IMR-90 (cell line): ENCODE measurements at regions not wholly inside any gene's neighbourhood (a gene's known extent, or its start where the extent isn't known, plus 50 kb on each side); places are given as distances from the start of the nearest gene placed in this dataset.

Experiments
- ATAC-seq: fragments of 200-7000 bp; cut with Tn5 transposase; 2 replicates; pipeline ENCODE4 v1.9.1; 2020; ENCODE audit warnings: low read depth, mild to moderate bottlenecking, moderate library complexity
- BruUV-seq: library from RNA; stranded (reverse); fragments of 400-500 nt; replicated peaks from 2 replicates; lab custom pipeline; 2021; lab: Mats Ljungman, UMichigan
- CTCF ChIA-PET: fragments of 300-600 bp; formaldehyde crosslinking; extraction: SDS; loops from one replicate; lab custom pipeline; 2021; ENCODE audit warnings: antibody characterized with exemption; lab: Yijun Ruan, JAX
- POLR2A ChIA-PET: fragments of 300-600 bp; sonication (Branson Sonifier 250); formaldehyde crosslinking; loops from one replicate; lab custom pipeline; 2022; ENCODE audit warnings: antibody characterized with exemption; ENCODE audit not compliant: unreplicated experiment; lab: Charles Lee
- DNase-seq: peaks from one replicate; pipeline ENCODE4 v3.0.0; 2013
- H2AFZ ChIP-seq: replicated peaks from 2 replicates; pipeline ENCODE3; 2013; ENCODE audit warnings: low read length, mild to moderate bottlenecking; ENCODE audit not compliant: poor library complexity
- H2AK5ac ChIP-seq: 2 replicates; pipeline ENCODE4 v1.6.1; 2013; ENCODE audit warnings: low read depth, low read length, inconsistent platforms
- H2AK9ac ChIP-seq: replicated peaks from 2 replicates; pipeline ENCODE3; 2013; ENCODE audit warnings: mild to moderate bottlenecking, low read depth, low read length, moderate library complexity; ENCODE audit not compliant: poor library complexity
- H2BK120ac ChIP-seq: 2 replicates; pipeline ENCODE4 v1.6.1; 2013; ENCODE audit warnings: low read depth, low read length, inconsistent platforms
- H2BK15ac ChIP-seq: 3 replicates; pipeline ENCODE4 v1.6.1; 2013; ENCODE audit warnings: low read depth, low read length, inconsistent platforms
- H2BK20ac ChIP-seq: 2 replicates; pipeline ENCODE4 v1.6.1; 2013; ENCODE audit warnings: low read depth, mild to moderate bottlenecking, inconsistent platforms, low read length, moderate library complexity
- H2BK5ac ChIP-seq: 2 replicates; pipeline ENCODE4 v1.6.1; 2013; ENCODE audit warnings: mild to moderate bottlenecking, low read depth, low read length, inconsistent platforms; ENCODE audit not compliant: poor library complexity, severe bottlenecking
- H3K14ac ChIP-seq: replicated peaks from 2 replicates; pipeline ENCODE4 v1.6.1; 2013; ENCODE audit warnings: low read depth, low read length, inconsistent platforms
- H3K18ac ChIP-seq: 2 replicates; pipeline ENCODE4 v1.6.1; 2013; ENCODE audit warnings: low read depth, low read length, control low read depth
- H3K23ac ChIP-seq: 2 replicates; pipeline ENCODE4 v1.6.1; 2013; ENCODE audit warnings: low read depth, low read length, inconsistent platforms
- H3K27ac ChIP-seq: 2 replicates; pipeline ENCODE4 v1.5.1; 2013; ENCODE audit warnings: mild to moderate bottlenecking, control low read depth, low read length; ENCODE audit not compliant: insufficient read depth
- H3K27me3 ChIP-seq: 2 replicates; pipeline ENCODE4 v1.6.1; 2013; ENCODE audit warnings: low read length; ENCODE audit not compliant: control insufficient read depth, insufficient read depth
- H3K36me3 ChIP-seq: 2 replicates; pipeline ENCODE4 v1.6.1; 2013; ENCODE audit warnings: low read length, mixed read lengths; ENCODE audit not compliant: control insufficient read depth, insufficient read depth
- H3K4ac ChIP-seq: 2 replicates; pipeline ENCODE4 v1.6.1; 2013; ENCODE audit warnings: low read depth, low read length, inconsistent platforms
- H3K4me1 ChIP-seq: 2 replicates; pipeline ENCODE4 v1.6.1; 2013; ENCODE audit warnings: low read length, mixed read lengths; ENCODE audit not compliant: control insufficient read depth, insufficient read depth
- H3K4me2 ChIP-seq: 2 replicates; pipeline ENCODE4 v1.6.1; 2013; ENCODE audit warnings: low read depth, mild to moderate bottlenecking, control low read depth, low read length, moderate library complexity
- H3K4me3 ChIP-seq: 2 replicates; pipeline ENCODE4 v1.5.1; 2013; ENCODE audit warnings: low read depth, mild to moderate bottlenecking, control low read depth, low read length, moderate library complexity; ENCODE audit not compliant: insufficient read depth
- H3K56ac ChIP-seq: 2 replicates; pipeline ENCODE4 v1.6.1; 2013; ENCODE audit warnings: low read length, inconsistent platforms; ENCODE audit not compliant: insufficient read depth; ENCODE audit errors: extremely low read depth
- H3K79me1 ChIP-seq, 2 experiments: 2 replicates each; pipeline ENCODE4 v1.6.1; 2013; ENCODE audit warnings: low read length in 2 of 2, inconsistent platforms in 1 of 2, low read depth in 1 of 2
- H3K9ac ChIP-seq: 2 replicates; pipeline ENCODE4 v1.6.1; 2013; ENCODE audit warnings: low read depth, low read length, control low read depth
- H3K9me1 ChIP-seq: 2 replicates; pipeline ENCODE4 v1.6.1; 2013; ENCODE audit warnings: low read length, inconsistent platforms; ENCODE audit not compliant: insufficient read depth
- H3K9me3 ChIP-seq: 2 replicates; pipeline ENCODE4 v1.6.1; 2013; ENCODE audit warnings: low read length; ENCODE audit not compliant: control insufficient read depth, insufficient read depth
- H4K20me1 ChIP-seq: 2 replicates; pipeline ENCODE4 v1.6.1; 2013; ENCODE audit warnings: low read length, inconsistent platforms; ENCODE audit not compliant: insufficient read depth
- H4K5ac ChIP-seq: 2 replicates; pipeline ENCODE4 v1.6.1; 2013; ENCODE audit warnings: mild to moderate bottlenecking, low read depth, low read length, control low read depth
- H4K8ac ChIP-seq, 2 experiments: 2 replicates each; pipeline ENCODE4 v1.6.1; 2013; ENCODE audit warnings: low read depth in 2 of 2, low read length in 2 of 2, control low read depth in 1 of 2, inconsistent platforms in 1 of 2
- H4K91ac ChIP-seq: 2 replicates; pipeline ENCODE4 v1.6.1; 2013; ENCODE audit warnings: low read depth, low read length, inconsistent platforms; ENCODE audit not compliant: insufficient read depth
- CEBPB ChIP-seq: IDR thresholded peaks from 2 replicates; pipeline ENCODE4 v1.6.1; 2012; ENCODE audit warnings: low read depth, low read length, improper control_type of control experiment
- CHD1 ChIP-seq: IDR thresholded peaks from 2 replicates; pipeline ENCODE4 v1.6.1; 2012; ENCODE audit warnings: low read depth, low read length, improper control_type of control experiment
- ELK1 ChIP-seq: fragments of 150-350 bp; IDR thresholded peaks from 2 replicates; pipeline ENCODE4 v1.6.1; 2016; ENCODE audit warnings: low read depth, mild to moderate bottlenecking, low read length, moderate library complexity, borderline replicate concordance
- FOS ChIP-seq: fragments of 150-350 bp; IDR thresholded peaks from 2 replicates; pipeline ENCODE4 v1.6.1; 2016; ENCODE audit warnings: low read depth, low read length
- MAFK ChIP-seq: IDR thresholded peaks from 2 replicates; pipeline ENCODE4 v1.6.1; 2012; ENCODE audit warnings: low read depth, low read length, improper control_type of control experiment
- MAZ ChIP-seq: IDR thresholded peaks from 2 replicates; pipeline ENCODE4 v1.6.1; 2012; ENCODE audit warnings: low read depth, mild to moderate bottlenecking, low read length, improper control_type of control experiment, moderate library complexity, borderline replicate concordance
- NFE2L2 ChIP-seq: fragments of 150-350 bp; IDR thresholded peaks from 2 replicates; pipeline ENCODE4 v1.6.1; 2016; ENCODE audit warnings: low read depth, mild to moderate bottlenecking, low read length
- RAD21 ChIP-seq: IDR thresholded peaks from 2 replicates; pipeline ENCODE4 v1.6.1; 2012; ENCODE audit warnings: low read length, improper control_type of control experiment
- RCOR1 ChIP-seq: IDR thresholded peaks from 2 replicates; pipeline ENCODE4 v1.6.1; 2012; ENCODE audit warnings: mild to moderate bottlenecking, low read length, improper control_type of control experiment; ENCODE audit not compliant: insufficient replicate concordance
- RFX5 ChIP-seq: IDR thresholded peaks from 2 replicates; pipeline ENCODE4 v1.8.0; 2012; ENCODE audit warnings: low read depth, mild to moderate bottlenecking, low read length, moderate library complexity
- USF2 ChIP-seq: fragments of 150-350 bp; IDR thresholded peaks from 2 replicates; pipeline ENCODE4 v1.6.1; 2017; ENCODE audit warnings: mild to moderate bottlenecking, antibody characterized with exemption, low read length, low read depth
- WGBS, 2 experiments: methylation state at CpG; one replicate each; pipeline versions ENCODE4 v1.1.5 to v1.1.7; 2013; ENCODE audit warnings: missing lambda C conversion rate in 2 of 2; ENCODE audit not compliant: insufficient read length in 1 of 2; ENCODE audit errors: extremely low coverage in 2 of 2; 5-methylcytosine and 5-hydroxymethylcytosine counted together
- dilution Hi-C: fragments of 300-500 bp; cut with HindIII; formaldehyde crosslinking; loops from one replicate; pipeline ENCODE4 v1.14.3; 2018; ENCODE audit warnings: low sequenced_read_pairs; ENCODE audit not compliant: unreplicated experiment
- in situ Hi-C: fragments of 300-500 bp; cut with MboI; formaldehyde crosslinking; loops from 3 replicates; pipeline ENCODE4 v1.14.3; 2019; ENCODE audit warnings: low sequenced_read_pairs, inconsistent platforms, mixed read lengths
- intact Hi-C: fragments of 100-400 bp; cut with micrococcal nuclease; formaldehyde crosslinking; loops from 2 replicates; pipeline ENCODE4 v1.10.0; 2022
- TF ChIP-seq, protein P1 (sequence below): conservative IDR thresholded peaks from 2 replicates; pipeline ENCODE4 v1.5.1; 2012; ENCODE audit warnings: mild to moderate bottlenecking, low read depth, low read length, improper control_type of control experiment

GRCh38 chr3:41111011-41111410 lies 88.3 kb upstream of the CTNNB1 start:
- Histone ChIP-seq H3K18ac (no peak overlapping the region), H3K79me1 (no peaks in the 10 kb centered on the region), H3K56ac (no peak overlapping the region), H3K27ac (no peak overlapping the region), H4K20me1 (no peaks in the 10 kb centered on the region), H2BK15ac (no peak overlapping the region), H2AK5ac (no peak overlapping the region), H3K4me2 (no peak overlapping the region), H3K9me1 (no peaks in the 10 kb centered on the region), H3K4me3 (no peak overlapping the region), H3K14ac (no peak overlapping the region), H2BK20ac (no peak overlapping the region), H2BK120ac (no peak overlapping the region), H4K91ac (no peak overlapping the region), H3K23ac (no peak overlapping the region), H2BK5ac (no peak overlapping the region), H3K4me1 (no peaks in the 10 kb centered on the region), H4K5ac (no peak overlapping the region), H3K36me3 (no peaks in the 10 kb centered on the region), H3K4ac (no peak overlapping the region), H3K9me3 (no peaks in the 10 kb centered on the region), H3K9ac (no peak overlapping the region), H2AK9ac (no peak overlapping the region), H4K8ac (no peak overlapping the region), H3K27me3 (no peaks in the 10 kb centered on the region), H2AFZ (no peak overlapping the region)
- no peak for TF ChIP-seq CEBPB
- no peak for TF ChIP-seq MAZ
- no peak for TF ChIP-seq MAFK
- no peak for TF ChIP-seq ELK1
- TF ChIP-seq RAD21, result no peak
- TF ChIP-seq RFX5, result no peak
- no peak for TF ChIP-seq CHD1
- TF ChIP-seq NFE2L2, result no peak
- no peak for TF ChIP-seq FOS
- TF ChIP-seq USF2, result no peak
- no peak for TF ChIP-seq RCOR1
- TF ChIP-seq, protein P1, sequence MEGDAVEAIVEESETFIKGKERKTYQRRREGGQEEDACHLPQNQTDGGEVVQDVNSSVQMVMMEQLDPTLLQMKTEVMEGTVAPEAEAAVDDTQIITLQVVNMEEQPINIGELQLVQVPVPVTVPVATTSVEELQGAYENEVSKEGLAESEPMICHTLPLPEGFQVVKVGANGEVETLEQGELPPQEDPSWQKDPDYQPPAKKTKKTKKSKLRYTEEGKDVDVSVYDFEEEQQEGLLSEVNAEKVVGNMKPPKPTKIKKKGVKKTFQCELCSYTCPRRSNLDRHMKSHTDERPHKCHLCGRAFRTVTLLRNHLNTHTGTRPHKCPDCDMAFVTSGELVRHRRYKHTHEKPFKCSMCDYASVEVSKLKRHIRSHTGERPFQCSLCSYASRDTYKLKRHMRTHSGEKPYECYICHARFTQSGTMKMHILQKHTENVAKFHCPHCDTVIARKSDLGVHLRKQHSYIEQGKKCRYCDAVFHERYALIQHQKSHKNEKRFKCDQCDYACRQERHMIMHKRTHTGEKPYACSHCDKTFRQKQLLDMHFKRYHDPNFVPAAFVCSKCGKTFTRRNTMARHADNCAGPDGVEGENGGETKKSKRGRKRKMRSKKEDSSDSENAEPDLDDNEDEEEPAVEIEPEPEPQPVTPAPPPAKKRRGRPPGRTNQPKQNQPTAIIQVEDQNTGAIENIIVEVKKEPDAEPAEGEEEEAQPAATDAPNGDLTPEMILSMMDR, result no peak
- WGBS, 2 experiments, result no CpG with 5 or more reads among the region's 2 CpGs
- DNase-seq (no peak), ATAC-seq (no peak)
- ChIA-PET POLR2A (no interaction called here), CTCF (no interaction called here)
- intact Hi-C loops (no loop called here), in situ Hi-C loops (no loop called here), dilution Hi-C loops (no loop called here)
- BruUV-seq, result no TSS peak
